ENCODE measurements at regions not wholly inside any gene's neighbourhood (a gene's known extent, or its start where the extent isn't known, plus 50 kb on each side); places are given as distances from the start of the nearest gene placed in this dataset.

GRCh38 chr6:145082359-145082758 lies 653.0 kb downstream of the EPM2A start:
- DNase-seq = no peak
- H3K36me3 ChIP-seq (ENCODE audit: low read depth, low read length) = no peaks in the 10 kb centered on the region
- no peaks in the 10 kb centered on the region for H3K4me1 ChIP-seq (ENCODE audit: insufficient read depth, low read length)
- ChIA-PET CTCF (no interaction called here), POLR2A (ENCODE audit: unreplicated experiment) (no interaction called here)
- H3K9ac ChIP-seq (ENCODE audit: low read length) = no peak overlapping the region
- H4K20me1 ChIP-seq (ENCODE audit: low read length) = no peaks in the 10 kb centered on the region
- no peaks in the 10 kb centered on the region for H3K27me3 ChIP-seq (ENCODE audit: low read length)
- no peaks in the 10 kb centered on the region for H3K79me2 ChIP-seq (ENCODE audit: low read length)
- intact Hi-C loops (cut with micrococcal nuclease) = no loop called here
- no peak overlapping the region for H3K4me2 ChIP-seq (ENCODE audit: low read length)
- H3K4me3 ChIP-seq (ENCODE audit: low read length) = no peak overlapping the region
- H3F3A ChIP-seq (ENCODE audit: low read length, unreplicated experiment) = no peaks in the 10 kb centered on the region
- no peak overlapping the region for H3K27ac ChIP-seq (ENCODE audit: low read length)
- H3K9me3 ChIP-seq (ENCODE audit: low read length) = no peaks in the 10 kb centered on the region
- TF ChIP-seq EZH2 (IDR thresholded peaks at IDR 0.05; ENCODE audit: low read length, unreplicated experiment) (no peak), EZH2phosphoT487 (IDR thresholded peaks at IDR 0.05; ENCODE audit: borderline replicate concordance, low read length) (no peak)
- TF ChIP-seq, protein P1, sequence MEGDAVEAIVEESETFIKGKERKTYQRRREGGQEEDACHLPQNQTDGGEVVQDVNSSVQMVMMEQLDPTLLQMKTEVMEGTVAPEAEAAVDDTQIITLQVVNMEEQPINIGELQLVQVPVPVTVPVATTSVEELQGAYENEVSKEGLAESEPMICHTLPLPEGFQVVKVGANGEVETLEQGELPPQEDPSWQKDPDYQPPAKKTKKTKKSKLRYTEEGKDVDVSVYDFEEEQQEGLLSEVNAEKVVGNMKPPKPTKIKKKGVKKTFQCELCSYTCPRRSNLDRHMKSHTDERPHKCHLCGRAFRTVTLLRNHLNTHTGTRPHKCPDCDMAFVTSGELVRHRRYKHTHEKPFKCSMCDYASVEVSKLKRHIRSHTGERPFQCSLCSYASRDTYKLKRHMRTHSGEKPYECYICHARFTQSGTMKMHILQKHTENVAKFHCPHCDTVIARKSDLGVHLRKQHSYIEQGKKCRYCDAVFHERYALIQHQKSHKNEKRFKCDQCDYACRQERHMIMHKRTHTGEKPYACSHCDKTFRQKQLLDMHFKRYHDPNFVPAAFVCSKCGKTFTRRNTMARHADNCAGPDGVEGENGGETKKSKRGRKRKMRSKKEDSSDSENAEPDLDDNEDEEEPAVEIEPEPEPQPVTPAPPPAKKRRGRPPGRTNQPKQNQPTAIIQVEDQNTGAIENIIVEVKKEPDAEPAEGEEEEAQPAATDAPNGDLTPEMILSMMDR (conservative IDR thresholded peaks at IDR 0.05; ENCODE audit: low read depth, low read length) = no peak
- H2AFZ ChIP-seq (ENCODE audit: low read length) = no peak overlapping the region
- no peaks in the 10 kb centered on the region for H3K9me2 ChIP-seq (replicated peaks; ENCODE audit: low read length)
- no TSS peak for BruUV-seq (replicated peaks)
- no peak for ATAC-seq

- ChIA-PET CTCF (no interaction called here), POLR2A (ENCODE audit: unreplicated experiment) (no interaction called here)
- Histone ChIP-seq H3K4me2 (ENCODE audit: low read length) (no peak overlapping the region), H3K9me2 (replicated peaks; ENCODE audit: low read length) (no peaks in the 10 kb centered on the region), H2AFZ (ENCODE audit: low read length) (no peak overlapping the region), H3K4me3 (ENCODE audit: low read length) (no peak overlapping the region), H3F3A (ENCODE audit: low read length, unreplicated experiment) (no peaks in the 10 kb centered on the region), H4K20me1 (ENCODE audit: low read length) (no peaks in the 10 kb centered on the region), H3K9ac (ENCODE audit: low read length) (no peak overlapping the region), H3K36me3 (ENCODE audit: low read depth, low read length) (no peaks in the 10 kb centered on the region), H3K4me1 (ENCODE audit: insufficient read depth, low read length) (no peaks in the 10 kb centered on the region), H3K27ac (ENCODE audit: low read length) (no peak overlapping the region), H3K9me3 (ENCODE audit: low read length) (no peaks in the 10 kb centered on the region), H3K27me3 (ENCODE audit: low read length) (no peaks in the 10 kb centered on the region), H3K79me2 (ENCODE audit: low read length) (no peaks in the 10 kb centered on the region)
- no TSS peak for BruUV-seq (replicated peaks)
- ATAC-seq (no peak), DNase-seq (no peak)
- intact Hi-C loops (cut with micrococcal nuclease) = no loop called here
- TF ChIP-seq, protein P1 (conservative IDR thresholded peaks at IDR 0.05; ENCODE audit: low read depth, low read length) = no peak
- TF ChIP-seq EZH2 (IDR thresholded peaks at IDR 0.05; ENCODE audit: low read length, unreplicated experiment) = no peak
- no peak for TF ChIP-seq EZH2phosphoT487 (IDR thresholded peaks at IDR 0.05; ENCODE audit: borderline replicate concordance, low read length)
These were observed 649.1 kb downstream of the EPM2A start for GRCh38 chr6:145086197-145086596.

- Histone ChIP-seq H4K20me1 (ENCODE audit: low read length) (no peaks in the 10 kb centered on the region), H3F3A (ENCODE audit: low read length, unreplicated experiment) (no peaks in the 10 kb centered on the region), H3K27me3 (ENCODE audit: low read length) (no peaks in the 10 kb centered on the region), H3K4me3 (ENCODE audit: low read length) (no peak overlapping the region), H3K4me1 (ENCODE audit: insufficient read depth, low read length) (no peaks in the 10 kb centered on the region), H3K9me2 (replicated peaks; ENCODE audit: low read length) (no peaks in the 10 kb centered on the region), H3K9me3 (ENCODE audit: low read length) (no peaks in the 10 kb centered on the region), H3K4me2 (ENCODE audit: low read length) (no peak overlapping the region), H3K36me3 (ENCODE audit: low read depth, low read length) (no peaks in the 10 kb centered on the region), H3K27ac (ENCODE audit: low read length) (no peak overlapping the region), H3K79me2 (ENCODE audit: low read length) (no peaks in the 10 kb centered on the region), H3K9ac (ENCODE audit: low read length) (no peak overlapping the region), H2AFZ (ENCODE audit: low read length) (no peak overlapping the region)
- no TSS peak for BruUV-seq (replicated peaks)
- ATAC-seq = no peak
- POLR2A ChIA-PET (ENCODE audit: unreplicated experiment) = no interaction called here
- intact Hi-C loops (cut with micrococcal nuclease) = no loop called here
- TF ChIP-seq, protein P1 (conservative IDR thresholded peaks at IDR 0.05; ENCODE audit: low read depth, low read length) = no peak
- no peak for TF ChIP-seq EZH2 (IDR thresholded peaks at IDR 0.05; ENCODE audit: low read length, unreplicated experiment)
- no peak for TF ChIP-seq EZH2phosphoT487 (IDR thresholded peaks at IDR 0.05; ENCODE audit: borderline replicate concordance, low read length)
- DNase-seq = no peak
- CTCF ChIA-PET = no interaction called here
These were observed 648.3 kb downstream of the EPM2A start for GRCh38 chr6:145087034-145087433.

Data from PC-3 (cell line).